Lung (tissue), 11 donors: ENCODE measurements at regions not wholly inside any gene's neighbourhood (a gene's known extent, or its start where the extent isn't known, plus 50 kb on each side); places are given as distances from the start of the nearest gene placed in this dataset.

ENCODE experiments used
- ATAC-seq: fragments of 200-7000 bp; cut with Tn5 transposase; one replicate; pipeline ENCODE4 v1.9.1; 2020; ENCODE audit warnings: moderate number of reproducible peaks; ENCODE audit not compliant: insufficient read depth, low FRiP score
- DNase-seq, 3 donors: peaks; one replicate each; pipeline ENCODE4 v3.0.0-alpha.2; 2013 to 2017
- H3K27ac ChIP-seq, 2 donors: one replicate each; pipeline ENCODE4 v1.5.1; 2013; ENCODE audit warnings: mild to moderate bottlenecking in 2 of 2, moderate library complexity in 2 of 2, control low read depth in 1 of 2, inconsistent platforms in 1 of 2, low read depth in 1 of 2, low read length in 1 of 2
- H3K27me3 ChIP-seq, 3 donors: one replicate each; pipeline ENCODE4 v1.5.1; 2013; ENCODE audit warnings: low read length in 2 of 3; ENCODE audit not compliant: control insufficient read depth in 3 of 3, insufficient read depth in 3 of 3
- H3K36me3 ChIP-seq, 4 donors: one replicate each; pipeline ENCODE4 v1.5.1; 2013; ENCODE audit warnings: low read length in 4 of 4, mild to moderate bottlenecking in 1 of 4, moderate library complexity in 1 of 4; ENCODE audit not compliant: control insufficient read depth in 4 of 4, insufficient read depth in 4 of 4
- H3K4me1 ChIP-seq, 5 donors: one replicate each; pipeline ENCODE4 v1.5.1; 2013; ENCODE audit warnings: low read length in 5 of 5, mild to moderate bottlenecking in 2 of 5, moderate library complexity in 1 of 5; ENCODE audit not compliant: control insufficient read depth in 5 of 5, insufficient read depth in 5 of 5
- H3K4me3 ChIP-seq: one replicate; pipeline ENCODE4 v1.5.1; 2013; ENCODE audit warnings: mild to moderate bottlenecking, control low read depth, moderate library complexity
- H3K9ac ChIP-seq, 2 donors: one replicate each; pipeline ENCODE4 v1.5.1; 2013; ENCODE audit warnings: low read length in 2 of 2, control low read depth in 1 of 2; ENCODE audit not compliant: insufficient read depth in 1 of 2
- H3K9me3 ChIP-seq, 4 donors: one replicate each; pipeline ENCODE4 v1.5.1; 2013; ENCODE audit warnings: low read length in 3 of 4, mild to moderate bottlenecking in 1 of 4, moderate library complexity in 1 of 4; ENCODE audit not compliant: control insufficient read depth in 4 of 4, insufficient read depth in 3 of 4
- CTCF ChIP-seq: IDR thresholded peaks from 2 replicates; pipeline ENCODE4 v1.5.1; 2012; ENCODE audit warnings: mild to moderate bottlenecking; ENCODE audit errors: control extremely low read depth, extremely low read depth
- WGBS, 2 donors: extraction: QIAGEN DNeasy Blood & Tissue Kit; methylation state at CpG; one replicate each; pipeline ENCODE4 v1.1.7; 2013; 5-methylcytosine and 5-hydroxymethylcytosine counted together
- donor health status: control.
- donor health status: control.
- donor health status: Bipolar disorder and iron deficiency.
- donor health status: healthy.
- donor health status: DM: yes; HTN: yes; CAD: no.

DNA sequence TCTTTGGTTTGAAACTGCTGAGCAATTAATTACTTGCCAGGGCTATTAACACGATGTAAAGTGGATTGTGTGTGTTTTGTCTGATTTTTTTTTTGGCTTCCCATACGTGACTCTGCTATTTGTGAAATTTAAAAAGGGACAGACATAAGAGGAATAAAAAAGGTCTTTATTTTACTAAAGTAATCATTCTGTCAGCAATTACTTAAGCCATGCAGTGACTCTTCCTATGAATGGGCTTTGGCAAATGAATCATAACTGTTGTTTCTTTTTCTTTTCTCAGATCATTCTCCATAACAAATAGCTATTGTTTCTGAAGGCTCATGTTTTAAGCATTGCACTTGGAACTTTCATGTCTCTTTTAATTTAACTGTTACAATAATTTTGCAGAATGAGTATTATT is 461.3 kb upstream of the RORB start:
- DNase-seq (no peak), ATAC-seq (no peak)
- H3K36me3 ChIP-seq = no peaks in the 10 kb centered on the region
- H3K9ac ChIP-seq = no peak overlapping the region
- no peak for TF ChIP-seq CTCF
- WGBS, 2 donors = 47 to 72% methylated on average over 2 of the region's 2 CpGs
- no peaks in the 10 kb centered on the region for H3K27me3 ChIP-seq
- H3K9me3 ChIP-seq = no peaks in the 10 kb centered on the region
- no peaks in the 10 kb centered on the region for H3K4me1 ChIP-seq
- no peak overlapping the region for H3K27ac ChIP-seq
- no peak overlapping the region for H3K4me3 ChIP-seq

DNA sequence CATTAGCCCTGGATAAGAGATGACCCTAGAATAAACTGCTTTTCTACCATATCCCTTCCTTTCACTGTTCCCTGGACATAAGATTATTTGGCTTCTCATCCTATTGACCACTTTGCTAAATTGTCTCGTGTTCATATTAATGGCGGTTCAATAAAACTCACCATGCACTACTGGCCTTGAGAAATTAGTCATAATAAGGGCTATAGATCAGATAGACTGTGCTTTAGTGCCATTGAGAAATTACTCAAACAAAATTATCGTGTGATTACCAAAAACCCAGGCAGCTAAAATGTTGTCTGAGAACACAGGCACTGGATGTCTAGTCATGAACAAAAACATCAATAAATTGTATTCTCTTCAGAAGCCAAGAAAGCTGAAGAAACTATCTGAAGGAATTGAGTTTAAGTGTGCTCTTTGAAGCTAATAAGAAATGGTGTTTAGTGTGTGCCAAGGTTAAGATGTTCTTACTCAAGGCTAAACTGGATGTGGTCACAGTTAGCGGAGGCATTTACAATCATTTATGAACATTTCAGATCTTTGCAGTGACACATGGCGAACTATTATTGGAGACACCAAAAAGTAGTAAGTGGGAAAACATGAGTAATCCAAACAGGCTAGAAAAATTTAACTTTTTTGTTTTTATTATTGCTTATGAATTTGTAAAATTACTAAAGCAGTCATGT is 460.4 kb upstream of the RORB start:
- no peaks in the 10 kb centered on the region for H3K27me3 ChIP-seq
- no peak for TF ChIP-seq CTCF
- H3K9ac ChIP-seq = no peak overlapping the region
- no peak overlapping the region for H3K27ac ChIP-seq
- WGBS, 2 donors = 79 to 90% methylated on average over 5 of the region's 5 CpGs
- no peak overlapping the region for H3K4me3 ChIP-seq
- DNase-seq (peak in 1 of 3 donors; percentile 1), ATAC-seq (no peak)
- H3K36me3 ChIP-seq = no peaks in the 10 kb centered on the region
- no peaks in the 10 kb centered on the region for H3K4me1 ChIP-seq
- no peaks in the 10 kb centered on the region for H3K9me3 ChIP-seq

DNA sequence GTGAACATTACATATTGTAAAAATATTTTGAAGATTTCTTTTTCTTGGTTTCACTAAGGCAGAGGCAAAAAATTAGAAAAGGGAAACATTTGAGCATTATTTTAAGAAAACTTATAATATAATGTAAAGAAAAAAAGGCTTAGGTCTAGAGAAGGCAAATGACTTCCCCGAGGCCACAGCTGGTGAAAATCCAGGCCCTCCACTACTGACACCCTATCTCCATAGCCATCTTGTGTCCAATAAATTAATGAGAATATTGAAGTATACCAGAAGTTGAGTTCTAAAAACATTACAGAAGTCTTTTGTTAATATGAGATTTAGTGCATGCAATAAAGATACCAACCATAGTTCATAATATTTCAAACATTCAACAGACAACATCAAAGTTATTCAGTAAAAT is 459.9 kb upstream of the RORB start:
- TF ChIP-seq CTCF = no peak
- Histone ChIP-seq H3K9me3 (no peaks in the 10 kb centered on the region), H3K36me3 (no peaks in the 10 kb centered on the region), H3K4me1 (no peaks in the 10 kb centered on the region), H3K9ac (no peak overlapping the region), H3K27me3 (no peaks in the 10 kb centered on the region), H3K4me3 (no peak overlapping the region), H3K27ac (no peak overlapping the region)
- DNase-seq (no peak), ATAC-seq (no peak)
- 91% methylated on average over 1 of the region's 1 CpG for WGBS, 2 donors

- Histone ChIP-seq H3K36me3 (no peaks in the 10 kb centered on the region), H3K9ac (no peak overlapping the region), H3K27me3 (no peaks in the 10 kb centered on the region), H3K9me3 (no peaks in the 10 kb centered on the region), H3K27ac (no peak overlapping the region), H3K4me1 (no peaks in the 10 kb centered on the region), H3K4me3 (no peak overlapping the region)
- no peak for TF ChIP-seq CTCF
- ATAC-seq (no peak), DNase-seq (no peak)
These were observed 455.5 kb upstream of the RORB start for GRCh38 chr9:74041588-74041987.
